ENCODE measurements at regions not wholly inside any gene's neighbourhood (a gene's known extent, or its start where the extent isn't known, plus 50 kb on each side); places are given as distances from the start of the nearest gene placed in this dataset.

GRCh38 chr3:84885199-84885882, 73.4 kb upstream of the CADM2 start:
- ATAC-seq (ENCODE audit: insufficient read depth, low FRiP score) (no peak), DNase-seq (no peak)
- 73 to 84% methylated on average over 14 of the region's 14 CpGs for WGBS, 2 donors
- no peaks in the 10 kb centered on the region for H3K27me3 ChIP-seq (ENCODE audit: control insufficient read depth in 3 of 3, insufficient read depth in 3 of 3, low read length in 2 of 3)
- peaks cover 0 to 6% (median 0%) of the 10 kb centered on the region in 4 donors for H3K9me3 ChIP-seq (ENCODE audit: control insufficient read depth in 4 of 4, insufficient read depth in 3 of 4, low read length in 3 of 4)
- no peaks in the 10 kb centered on the region for H3K36me3 ChIP-seq (ENCODE audit: control insufficient read depth in 4 of 4, insufficient read depth in 4 of 4, low read length in 4 of 4)
- no peak overlapping the region for H3K4me3 ChIP-seq
- H3K4me1 ChIP-seq (ENCODE audit: control insufficient read depth in 5 of 5, insufficient read depth in 5 of 5, low read length in 5 of 5), result no peaks in the 10 kb centered on the region
- TF ChIP-seq, protein P1, sequence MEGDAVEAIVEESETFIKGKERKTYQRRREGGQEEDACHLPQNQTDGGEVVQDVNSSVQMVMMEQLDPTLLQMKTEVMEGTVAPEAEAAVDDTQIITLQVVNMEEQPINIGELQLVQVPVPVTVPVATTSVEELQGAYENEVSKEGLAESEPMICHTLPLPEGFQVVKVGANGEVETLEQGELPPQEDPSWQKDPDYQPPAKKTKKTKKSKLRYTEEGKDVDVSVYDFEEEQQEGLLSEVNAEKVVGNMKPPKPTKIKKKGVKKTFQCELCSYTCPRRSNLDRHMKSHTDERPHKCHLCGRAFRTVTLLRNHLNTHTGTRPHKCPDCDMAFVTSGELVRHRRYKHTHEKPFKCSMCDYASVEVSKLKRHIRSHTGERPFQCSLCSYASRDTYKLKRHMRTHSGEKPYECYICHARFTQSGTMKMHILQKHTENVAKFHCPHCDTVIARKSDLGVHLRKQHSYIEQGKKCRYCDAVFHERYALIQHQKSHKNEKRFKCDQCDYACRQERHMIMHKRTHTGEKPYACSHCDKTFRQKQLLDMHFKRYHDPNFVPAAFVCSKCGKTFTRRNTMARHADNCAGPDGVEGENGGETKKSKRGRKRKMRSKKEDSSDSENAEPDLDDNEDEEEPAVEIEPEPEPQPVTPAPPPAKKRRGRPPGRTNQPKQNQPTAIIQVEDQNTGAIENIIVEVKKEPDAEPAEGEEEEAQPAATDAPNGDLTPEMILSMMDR (IDR thresholded peaks at IDR 0.05; ENCODE audit: control extremely low read depth, extremely low read depth), result no peak
- no peak overlapping the region for H3K27ac ChIP-seq (ENCODE audit: low read depth in 1 of 2, low read length in 1 of 2)
- H3K9ac ChIP-seq (ENCODE audit: insufficient read depth in 1 of 2, low read length in 2 of 2), result no peak overlapping the region

DNA sequence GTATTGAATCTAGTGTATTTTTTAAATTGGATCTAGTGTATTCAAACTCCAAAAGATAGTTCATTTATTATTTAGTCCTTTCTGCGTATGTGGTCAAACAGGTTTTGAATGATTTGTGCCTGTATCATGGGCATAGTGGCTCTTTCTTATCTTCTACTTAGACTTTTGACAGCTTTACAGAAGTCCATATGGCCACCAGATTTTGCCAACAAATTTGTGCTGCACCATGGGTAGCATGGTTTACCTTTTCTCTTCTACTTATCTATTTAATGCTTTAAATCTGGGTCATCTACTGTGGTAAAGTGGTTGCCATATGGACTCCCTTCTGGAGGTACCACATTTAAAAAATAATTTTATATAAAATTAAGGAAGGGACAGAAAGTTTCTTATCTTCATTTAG, 66.9 kb upstream of the CADM2 start:
- WGBS, 2 donors, result 90 to 97% methylated on average over 1 of the region's 1 CpG

GRCh38 chr3:84893211-84893610, 65.6 kb upstream of the CADM2 start:
- Histone ChIP-seq H3K27me3 (ENCODE audit: control insufficient read depth in 3 of 3, insufficient read depth in 3 of 3, low read length in 2 of 3) (no peaks in the 10 kb centered on the region), H3K4me1 (ENCODE audit: control insufficient read depth in 5 of 5, insufficient read depth in 5 of 5, low read length in 5 of 5) (no peaks in the 10 kb centered on the region), H3K9me3 (ENCODE audit: control insufficient read depth in 4 of 4, insufficient read depth in 3 of 4, low read length in 3 of 4) (no peaks in the 10 kb centered on the region), H3K36me3 (ENCODE audit: control insufficient read depth in 4 of 4, insufficient read depth in 4 of 4, low read length in 4 of 4) (no peaks in the 10 kb centered on the region), H3K27ac (ENCODE audit: low read depth in 1 of 2, low read length in 1 of 2) (no peak overlapping the region), H3K4me3 (no peak overlapping the region), H3K9ac (ENCODE audit: insufficient read depth in 1 of 2, low read length in 2 of 2) (no peak overlapping the region)
- ATAC-seq (ENCODE audit: insufficient read depth, low FRiP score) (no peak), DNase-seq (no peak)
- WGBS, 2 donors, result 66 to 71% methylated on average over 3 of the region's 3 CpGs
- TF ChIP-seq, protein P1 (IDR thresholded peaks at IDR 0.05; ENCODE audit: control extremely low read depth, extremely low read depth), result no peak

More for the DNA sequence above, 66.9 kb upstream of the CADM2 start:
- no peak for DNase-seq
- no peaks in the 10 kb centered on the region for H3K4me1 ChIP-seq (ENCODE audit: control insufficient read depth in 5 of 5, insufficient read depth in 5 of 5, low read length in 5 of 5)
- H3K9ac ChIP-seq (ENCODE audit: insufficient read depth in 1 of 2, low read length in 2 of 2), result no peak overlapping the region
- TF ChIP-seq, protein P1 (IDR thresholded peaks at IDR 0.05; ENCODE audit: control extremely low read depth, extremely low read depth), result no peak
- no peaks in the 10 kb centered on the region for H3K36me3 ChIP-seq (ENCODE audit: control insufficient read depth in 4 of 4, insufficient read depth in 4 of 4, low read length in 4 of 4)
- H3K4me3 ChIP-seq, result no peak overlapping the region
- no peak for ATAC-seq (ENCODE audit: insufficient read depth, low FRiP score)
- no peak overlapping the region for H3K27ac ChIP-seq (ENCODE audit: low read depth in 1 of 2, low read length in 1 of 2)
- H3K27me3 ChIP-seq (ENCODE audit: control insufficient read depth in 3 of 3, insufficient read depth in 3 of 3, low read length in 2 of 3), result no peaks in the 10 kb centered on the region
- H3K9me3 ChIP-seq (ENCODE audit: control insufficient read depth in 4 of 4, insufficient read depth in 3 of 4, low read length in 3 of 4), result no peaks in the 10 kb centered on the region

DNA sequence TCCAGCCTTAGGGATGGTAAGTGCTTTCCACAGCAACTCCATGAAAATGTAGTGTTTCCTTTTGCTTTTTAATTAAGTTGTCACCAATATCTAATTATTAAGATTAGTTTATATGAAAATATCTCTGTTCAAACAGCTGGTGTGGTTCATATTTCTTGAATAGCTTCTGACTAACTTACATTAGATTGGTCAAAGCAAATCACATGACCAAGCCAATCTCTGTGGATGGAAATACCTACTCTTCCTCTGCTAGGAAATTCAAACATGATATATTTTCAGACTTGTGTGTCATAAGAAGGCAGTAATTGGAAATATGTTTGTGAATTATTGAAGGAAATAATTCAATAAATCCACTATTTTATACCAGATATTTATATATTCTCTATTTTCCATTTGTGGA, 54.6 kb upstream of the CADM2 start:
- H3K4me3 ChIP-seq, result no peak overlapping the region
- H3K36me3 ChIP-seq (ENCODE audit: control insufficient read depth in 4 of 4, insufficient read depth in 4 of 4, low read length in 4 of 4), result no peaks in the 10 kb centered on the region
- no peaks in the 10 kb centered on the region for H3K27me3 ChIP-seq (ENCODE audit: control insufficient read depth in 3 of 3, insufficient read depth in 3 of 3, low read length in 2 of 3)
- no peaks in the 10 kb centered on the region for H3K4me1 ChIP-seq (ENCODE audit: control insufficient read depth in 5 of 5, insufficient read depth in 5 of 5, low read length in 5 of 5)
- H3K27ac ChIP-seq (ENCODE audit: low read depth in 1 of 2, low read length in 1 of 2), result no peak overlapping the region
- H3K9me3 ChIP-seq (ENCODE audit: control insufficient read depth in 4 of 4, insufficient read depth in 3 of 4, low read length in 3 of 4), result peaks cover 0 to 6% (median 0%) of the 10 kb centered on the region in 4 donors
- TF ChIP-seq, protein P1 (IDR thresholded peaks at IDR 0.05; ENCODE audit: control extremely low read depth, extremely low read depth), result no peak
- ATAC-seq (ENCODE audit: insufficient read depth, low FRiP score) (no peak), DNase-seq (no peak)
- no peak overlapping the region for H3K9ac ChIP-seq (ENCODE audit: insufficient read depth in 1 of 2, low read length in 2 of 2)

All from lung (tissue), 11 donors.